ENCODE measurements at regions not wholly inside any gene's neighbourhood (a gene's known extent, or its start where the extent isn't known, plus 50 kb on each side); places are given as distances from the start of the nearest gene placed in this dataset.

- no peak overlapping the region for H3K4me3 ChIP-seq
- CTCF ChIA-PET (ENCODE audit: low intra/inter-chr PET ratio), result no interaction called here
- no peaks in the 10 kb centered on the region for H4K20me1 ChIP-seq (replicated peaks; ENCODE audit: control insufficient read depth, insufficient read depth, low read length)
- no peaks in the 10 kb centered on the region for H3K27me3 ChIP-seq (ENCODE audit: control insufficient read depth in 2 of 2, insufficient read depth in 2 of 2, low read length in 2 of 2)
- BruUV-seq (replicated peaks), result no TSS peak
- 0% methylated on average over 2 of the region's 2 CpGs for WGBS (ENCODE audit: insufficient coverage, low coverage, missing lambda C conversion rate)
- POLR2A ChIA-PET, result no interaction called here
- H3K9me3 ChIP-seq (replicated peaks; ENCODE audit: control insufficient read depth, insufficient read depth, low read depth, low read length), result no peaks in the 10 kb centered on the region
- H3K9me1 ChIP-seq (ENCODE audit: control insufficient read depth, insufficient read depth, low read length), result no peaks in the 10 kb centered on the region
- H3K4me2 ChIP-seq (ENCODE audit: insufficient read depth, low read length), result no peak overlapping the region
- no peak for TF ChIP-seq RBM15 (IDR thresholded peaks at IDR 0.05; ENCODE audit: insufficient read depth, low read length)
- TF ChIP-seq BHLHE40 (IDR thresholded peaks at IDR 0.05; ENCODE audit: low read length), result no peak
- TF ChIP-seq FUS (optimal IDR thresholded peaks at IDR 0.05; ENCODE audit: low read depth, low read length), result no peak
- TF ChIP-seq SOX6 (IDR thresholded peaks at IDR 0.05), result no peak
- TF ChIP-seq POLR2AphosphoS5 (IDR thresholded peaks at IDR 0.05; ENCODE audit: control insufficient read depth, insufficient read depth, low read depth, low read length), result no peak
- no peak for TF ChIP-seq ZZZ3 (IDR thresholded peaks at IDR 0.05)
- no peak for TF ChIP-seq PYGO2 (tag; IDR thresholded peaks at IDR 0.05)
- no peak for TF ChIP-seq NR1H2 (CRISPR knock-in tag; IDR thresholded peaks at IDR 0.05)
- no peak for TF ChIP-seq BACH1 (tag; IDR thresholded peaks at IDR 0.05)
- TF ChIP-seq MAZ (CRISPR knock-in tag; conservative IDR thresholded peaks at IDR 0.05 in 1 of 2, IDR thresholded peaks at IDR 0.05 in 1 of 2), result no peak
- no peak for TF ChIP-seq RNF2 (IDR thresholded peaks at IDR 0.05)
- no peak for TF ChIP-seq ID3 (CRISPR knock-in tag; IDR thresholded peaks at IDR 0.05)
- TF ChIP-seq ID3 (tag; IDR thresholded peaks at IDR 0.05), result no peak
- TF ChIP-seq, protein P1, sequence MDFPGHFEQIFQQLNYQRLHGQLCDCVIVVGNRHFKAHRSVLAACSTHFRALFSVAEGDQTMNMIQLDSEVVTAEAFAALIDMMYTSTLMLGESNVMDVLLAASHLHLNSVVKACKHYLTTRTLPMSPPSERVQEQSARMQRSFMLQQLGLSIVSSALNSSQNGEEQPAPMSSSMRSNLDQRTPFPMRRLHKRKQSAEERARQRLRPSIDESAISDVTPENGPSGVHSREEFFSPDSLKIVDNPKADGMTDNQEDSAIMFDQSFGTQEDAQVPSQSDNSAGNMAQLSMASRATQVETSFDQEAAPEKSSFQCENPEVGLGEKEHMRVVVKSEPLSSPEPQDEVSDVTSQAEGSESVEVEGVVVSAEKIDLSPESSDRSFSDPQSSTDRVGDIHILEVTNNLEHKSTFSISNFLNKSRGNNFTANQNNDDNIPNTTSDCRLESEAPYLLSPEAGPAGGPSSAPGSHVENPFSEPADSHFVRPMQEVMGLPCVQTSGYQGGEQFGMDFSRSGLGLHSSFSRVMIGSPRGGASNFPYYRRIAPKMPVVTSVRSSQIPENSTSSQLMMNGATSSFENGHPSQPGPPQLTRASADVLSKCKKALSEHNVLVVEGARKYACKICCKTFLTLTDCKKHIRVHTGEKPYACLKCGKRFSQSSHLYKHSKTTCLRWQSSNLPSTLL (IDR thresholded peaks at IDR 0.05), result no peak
- TF ChIP-seq GATA2 (CRISPR knock-in tag; IDR thresholded peaks at IDR 0.05), result no peak
- TF ChIP-seq MEIS2 (IDR thresholded peaks at IDR 0.05; ENCODE audit: partially characterized antibody), result no peak
- no peak for TF ChIP-seq ZC3H11A (IDR thresholded peaks at IDR 0.05; ENCODE audit: low read depth, low read length)
- no peak for TF ChIP-seq ZNF57 (CRISPR knock-in tag; IDR thresholded peaks at IDR 0.05)
- no peak for TF ChIP-seq NCOA1 (IDR thresholded peaks at IDR 0.05; ENCODE audit: low read depth)
- no peak for TF ChIP-seq ILK (tag; IDR thresholded peaks at IDR 0.05; ENCODE audit: borderline replicate concordance, low read depth)
- no peaks in the 10 kb centered on the region for H3K79me2 ChIP-seq (ENCODE audit: control insufficient read depth, insufficient read depth, low read length)
- no peak overlapping the region for H2AFZ ChIP-seq (ENCODE audit: low read depth, low read length)
- intact Hi-C loops (cut with micrococcal nuclease), result no loop called here
- H3K36me3 ChIP-seq (ENCODE audit: control insufficient read depth, insufficient read depth, low read length), result no peaks in the 10 kb centered on the region
- no peak for DNase-seq (ENCODE audit: extremely low read depth in 1 of 4, low spot score in 3 of 4)
- H3K4me1 ChIP-seq (replicated peaks in 1 of 2; ENCODE audit: control insufficient read depth in 2 of 2, insufficient read depth in 2 of 2, low read length in 2 of 2), result no peaks in the 10 kb centered on the region
- in situ Hi-C loops (cut with MboI), result no loop called here
- ATAC-seq, result no peak
- no peak overlapping the region for H3K9ac ChIP-seq (ENCODE audit: insufficient read depth in 1 of 2, low read depth in 2 of 2, low read length in 2 of 2)
- FAIRE-seq, result no peak
- no peak overlapping the region for H3K27ac ChIP-seq (ENCODE audit: extremely low read depth, low read depth, low read length)
Measured at GRCh38 chr3:159208050-159208449, 406.2 kb downstream of the MFSD1 start.
